ENCODE measurements at regions not wholly inside any gene's neighbourhood (a gene's known extent, or its start where the extent isn't known, plus 50 kb on each side); places are given as distances from the start of the nearest gene placed in this dataset.
"Not testable (repeated sequence)": the region's sequence is repeated elsewhere in the genome, so short reads cannot be mapped to it uniquely, and the experiment has no call there.

DNA sequence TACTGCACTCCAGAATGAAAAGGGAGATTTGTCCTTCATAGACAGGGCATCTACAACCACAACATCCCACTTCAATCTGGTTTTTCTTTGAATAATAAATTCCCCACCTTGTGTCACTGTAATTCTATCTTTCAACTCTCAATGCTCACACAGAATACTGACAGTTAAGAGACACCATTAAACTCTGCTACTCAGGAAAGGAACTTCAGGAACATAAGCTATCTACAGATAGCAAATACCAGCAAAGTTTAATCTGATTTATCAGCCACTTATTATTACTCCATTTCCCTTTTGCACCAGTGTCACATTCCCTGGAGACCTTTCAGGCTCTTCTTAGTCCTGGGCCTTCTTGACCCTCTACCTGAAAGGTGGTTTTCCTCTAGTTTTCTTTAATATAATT, 152.0 kb upstream of the LPP start:
- DNase-seq = no peak
- intact Hi-C loops (cut with micrococcal nuclease) = no loop called here
- ATAC-seq = no peak

GRCh38 chr3:188002626-188003138, 151.3 kb upstream of the LPP start:
- no peak for DNase-seq
- ATAC-seq = no peak
- intact Hi-C loops (cut with micrococcal nuclease) = no loop called here

- no peak for ATAC-seq
- intact Hi-C loops (cut with micrococcal nuclease) = no loop called here
Observed at GRCh38 chr3:188003188-188004171, 150.5 kb upstream of the LPP start.

DNA sequence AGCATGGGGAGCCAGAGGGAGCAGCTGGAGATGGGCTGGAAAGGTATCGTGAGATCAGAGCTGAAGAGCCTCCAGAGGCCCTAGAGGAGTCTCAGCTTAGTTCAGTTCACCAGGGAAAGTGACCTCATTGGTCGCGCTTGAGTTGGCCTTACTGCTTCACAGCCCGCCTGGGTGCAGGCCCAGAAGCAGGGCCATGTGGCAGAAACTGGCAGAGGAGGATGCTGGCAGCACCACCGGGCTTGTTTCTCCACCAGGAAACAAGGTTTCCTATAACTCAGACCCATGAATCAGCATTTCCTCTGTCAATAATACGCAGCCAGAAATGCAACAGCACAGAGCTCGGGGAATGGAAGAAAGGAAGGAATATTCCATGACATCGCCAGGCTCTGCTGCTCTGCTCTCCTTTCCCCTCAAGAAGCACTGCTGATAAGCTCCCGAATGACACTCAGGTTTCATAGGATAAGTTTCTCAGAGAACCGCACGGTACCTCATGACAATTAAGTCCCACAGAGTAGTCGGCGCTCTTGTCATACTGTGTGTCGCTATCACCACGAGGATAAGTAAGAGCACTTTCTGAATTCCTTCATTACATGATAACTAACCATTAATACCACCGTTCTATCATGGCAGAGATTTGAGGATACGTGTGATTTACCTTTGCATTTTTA, 147.1 kb upstream of the LPP start:
- DNase-seq (peak; percentile 49), ATAC-seq (peak; percentile 87)
- intact Hi-C loops (cut with micrococcal nuclease) = no loop called here

More at GRCh38 chr3:188003188-188004171, 150.5 kb upstream of the LPP start:
- DNase-seq = no peak

- ATAC-seq (no peak), DNase-seq (no peak)
- intact Hi-C loops (cut with micrococcal nuclease) = no loop called here
Observed at GRCh38 chr3:188007897-188008296, 146.1 kb upstream of the LPP start.

- ATAC-seq (no peak), DNase-seq (no peak)
- intact Hi-C loops (cut with micrococcal nuclease) = no loop called here
Observed at GRCh38 chr3:188008582-188009213, 145.3 kb upstream of the LPP start.

DNA sequence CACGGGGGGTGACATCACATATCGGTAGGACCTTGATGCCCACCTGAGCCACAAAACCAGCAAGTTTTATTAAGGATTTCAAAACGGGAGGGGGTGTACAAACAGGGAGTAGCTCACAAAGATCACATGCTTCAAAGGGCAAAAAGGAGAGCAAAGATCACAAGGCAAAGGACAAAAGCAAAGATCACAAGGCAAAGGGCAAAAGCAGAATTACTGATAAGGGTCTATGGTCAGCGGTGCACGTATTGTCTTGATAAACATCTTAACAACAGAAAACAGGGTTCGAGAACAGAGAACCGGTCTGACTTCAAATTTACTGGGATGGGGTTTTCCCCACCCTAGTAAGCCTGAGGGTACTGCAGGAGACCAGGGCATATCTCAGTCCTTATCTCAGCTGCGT, 143.5 kb upstream of the LPP start:
- intact Hi-C loops (cut with micrococcal nuclease) = no loop called here
- ATAC-seq (no peak), DNase-seq (no peak)

- intact Hi-C loops (cut with micrococcal nuclease) = no loop called here
- DNase-seq (no peak), ATAC-seq (no peak)
Observed at GRCh38 chr3:188019727-188020126, 134.2 kb upstream of the LPP start.

DNA sequence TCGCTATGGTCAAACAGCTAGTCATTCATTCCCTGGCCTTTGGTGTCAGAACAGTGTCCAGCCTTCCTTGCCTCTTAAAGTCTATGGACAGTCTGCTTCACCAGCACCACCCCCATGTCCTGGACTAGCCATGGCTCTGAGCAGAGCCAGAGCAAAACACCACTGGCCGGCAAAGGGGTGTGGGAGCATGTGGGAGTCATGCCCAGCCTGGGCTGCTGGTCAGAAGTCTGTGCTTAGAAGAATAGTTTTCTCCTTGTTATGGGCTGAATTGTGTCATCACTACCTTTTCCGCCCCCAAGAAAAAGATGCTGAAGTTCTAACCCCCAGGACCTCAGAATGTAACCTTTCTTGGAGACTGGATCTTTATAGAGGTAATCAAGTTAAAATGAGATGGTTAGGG, 132.9 kb upstream of the LPP start:
- intact Hi-C loops (cut with micrococcal nuclease) = no loop called here
- ATAC-seq (no peak), DNase-seq (no peak)

- DNase-seq = no peak
- ATAC-seq = no peak
- intact Hi-C loops (cut with micrococcal nuclease) = no loop called here
Observed at GRCh38 chr3:188021502-188022040, 132.4 kb upstream of the LPP start.

DNA sequence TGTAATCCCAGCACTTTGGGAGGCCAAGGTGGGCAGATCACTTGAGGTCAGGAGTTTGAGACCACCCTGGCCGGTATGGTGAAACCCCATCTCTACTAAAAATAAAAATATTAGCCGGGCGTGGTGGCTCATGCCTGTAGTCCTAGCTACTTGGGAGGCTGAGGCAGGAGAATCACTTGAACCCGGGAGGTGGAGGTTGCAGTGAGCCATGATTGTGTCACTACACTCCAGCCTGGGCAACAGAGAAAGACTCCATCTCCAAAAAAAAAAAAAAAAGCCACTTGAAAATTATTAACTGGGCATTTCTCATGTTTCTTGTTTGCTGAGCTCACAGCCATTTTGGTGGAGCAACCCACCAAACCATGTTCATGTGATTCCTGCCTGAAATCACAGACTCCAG, 131.1 kb upstream of the LPP start:
- intact Hi-C loops (cut with micrococcal nuclease); DNase-seq; ATAC-seq: not testable (repeated sequence)

DNA sequence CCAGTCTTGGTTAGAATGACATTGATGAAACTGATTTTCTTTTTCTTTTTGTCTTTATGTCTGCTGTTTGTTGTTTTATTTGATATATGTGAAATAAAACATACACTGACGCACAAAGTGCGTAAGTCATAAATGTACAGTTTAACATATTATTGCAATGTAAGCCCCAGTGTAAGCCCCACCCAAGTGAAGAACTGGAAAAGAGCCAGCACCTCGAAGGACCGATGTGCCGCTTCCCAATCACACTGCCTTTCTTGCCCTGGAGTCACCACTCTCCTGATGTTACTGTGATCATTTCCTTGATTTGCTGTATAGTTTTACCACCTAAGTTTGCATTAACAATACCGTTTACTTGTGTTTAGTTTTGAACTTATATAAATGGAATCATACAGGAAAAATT, 128.4 kb upstream of the LPP start:
- intact Hi-C loops (cut with micrococcal nuclease) = no loop called here
- ATAC-seq = no peak
- DNase-seq = no peak

GRCh38 chr3:188026191-188026968, 127.6 kb upstream of the LPP start:
- intact Hi-C loops (cut with micrococcal nuclease) = no loop called here
- DNase-seq = no peak
- ATAC-seq = no peak

GRCh38 chr3:188031121-188031520, 122.8 kb upstream of the LPP start:
- ATAC-seq = no peak
- intact Hi-C loops (cut with micrococcal nuclease) = no loop called here
- DNase-seq = no peak

DNA sequence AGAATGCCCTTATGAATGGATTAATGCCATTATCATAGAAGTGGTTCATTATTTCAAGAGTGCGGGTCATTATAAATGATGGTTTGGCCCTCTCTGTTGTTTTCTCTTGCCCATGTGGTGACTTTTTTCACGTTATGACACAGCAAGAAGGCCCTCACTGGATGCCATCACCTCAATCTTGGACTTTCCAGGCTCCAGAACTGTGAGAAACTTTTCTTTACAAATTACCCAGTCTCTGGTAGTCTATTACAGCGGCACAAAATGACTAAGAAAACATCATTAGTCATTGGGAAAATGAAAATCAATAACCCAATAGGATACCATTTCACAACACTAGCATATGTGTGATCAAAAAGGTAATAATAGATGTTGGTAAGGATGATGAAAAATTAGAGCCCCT, 119.0 kb upstream of the LPP start:
- no peak for DNase-seq
- no peak for ATAC-seq
- intact Hi-C loops (cut with micrococcal nuclease) = no loop called here

DNA sequence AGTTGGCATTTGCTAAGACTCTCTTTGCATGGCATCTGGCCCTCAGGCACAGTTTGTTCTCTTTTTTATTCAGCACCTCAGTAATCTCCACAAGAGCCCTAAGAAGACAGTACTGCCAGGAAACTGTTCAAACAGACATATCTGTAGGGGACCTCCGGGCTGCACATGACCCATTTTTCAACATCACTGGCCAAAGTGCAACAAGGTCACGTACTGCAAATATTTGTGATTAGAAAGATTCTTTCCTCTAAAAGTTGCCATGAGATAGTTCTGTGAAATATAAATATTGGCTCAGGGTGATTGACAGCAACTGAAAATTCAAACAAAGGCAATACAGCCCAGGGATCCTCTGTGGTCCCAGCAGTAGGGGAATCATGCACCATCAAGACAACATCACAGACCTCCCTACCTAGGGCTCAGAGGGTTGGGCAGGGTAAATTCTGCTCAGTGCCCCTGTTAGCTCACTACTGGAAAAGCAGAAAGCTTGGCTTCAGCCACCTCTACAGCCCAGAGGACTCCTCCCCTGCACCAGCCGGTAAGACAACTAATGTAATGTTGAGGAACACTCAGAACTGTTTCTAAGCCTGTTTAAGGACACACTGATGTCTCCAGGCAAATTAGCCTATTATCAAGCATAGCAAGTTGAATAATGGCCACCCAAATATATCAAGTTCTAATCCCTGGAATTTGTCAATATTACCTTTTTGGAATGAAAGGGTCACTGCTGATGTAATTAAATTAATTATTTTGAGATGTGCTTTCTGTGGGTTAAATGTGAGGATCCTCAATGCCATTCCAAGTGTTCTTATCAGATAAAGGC, 117.4 kb upstream of the LPP start:
- peak; percentile 84 for ATAC-seq
- intact Hi-C loops (cut with micrococcal nuclease) = no loop called here
- DNase-seq = no peak

DNA sequence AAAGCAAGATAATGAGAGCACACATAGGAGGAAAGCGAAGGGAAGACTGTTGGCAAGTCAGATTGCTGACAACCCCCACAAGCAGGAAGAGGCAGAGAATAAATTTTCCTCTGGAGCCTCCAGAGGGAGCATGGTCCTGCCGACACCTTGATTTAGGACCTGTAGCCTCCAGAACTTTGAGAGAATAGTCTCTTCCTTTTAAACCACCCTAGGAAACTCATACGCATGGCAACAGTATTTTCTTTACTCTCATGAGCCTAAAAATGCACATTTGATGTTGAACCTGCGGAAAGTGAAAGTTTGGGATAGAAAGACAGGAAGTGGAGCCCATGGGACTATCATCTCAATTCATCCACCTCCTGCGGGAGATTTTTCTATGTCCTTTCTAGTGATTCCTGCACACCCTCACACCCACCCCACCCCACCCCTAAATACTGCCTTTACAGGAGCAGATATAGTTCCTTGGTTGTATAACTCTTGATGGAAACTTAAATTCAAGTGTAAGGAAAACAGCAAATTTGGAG, 116.7 kb upstream of the LPP start:
- DNase-seq = peak; percentile 30
- intact Hi-C loops (cut with micrococcal nuclease) = no loop called here
- peak; percentile 85 for ATAC-seq
